NT2/D1 (cell line): ENCODE measurements at regions not wholly inside any gene's neighbourhood (a gene's known extent, or its start where the extent isn't known, plus 50 kb on each side); places are given as distances from the start of the nearest gene placed in this dataset.

Experiments used
- YY1 ChIP-seq: IDR thresholded peaks from 2 replicates; pipeline ENCODE4 v1.6.1; 2011; ENCODE audit not compliant: insufficient read length, insufficient read depth
- ZNF274 ChIP-seq: IDR thresholded peaks from 2 replicates; pipeline ENCODE4 v1.6.1; 2011; ENCODE audit warnings: mild to moderate bottlenecking, low read depth, low read length

DNA sequence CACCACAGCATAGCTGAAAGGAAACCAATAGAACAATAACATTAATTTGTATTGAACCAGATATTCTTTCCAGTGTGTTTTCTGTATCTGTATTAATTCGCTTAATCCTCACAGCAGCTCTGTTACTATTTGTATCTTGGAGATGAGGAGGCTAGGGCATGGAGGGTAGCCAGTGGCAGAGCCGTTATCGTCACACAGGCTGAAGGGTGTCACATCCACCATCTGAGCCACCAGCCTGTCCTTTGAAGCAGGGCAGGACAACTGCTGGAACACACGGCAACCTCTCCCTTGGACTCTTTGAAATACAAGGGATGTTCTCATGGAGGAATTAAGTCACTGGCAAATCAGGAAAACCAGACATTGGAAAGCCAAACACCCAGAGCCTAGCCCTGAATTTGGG, 628.0 kb upstream of the CDH4 start:
- TF ChIP-seq YY1 (no peak), ZNF274 (no peak)
